ENCODE measurements at regions not wholly inside any gene's neighbourhood (a gene's known extent, or its start where the extent isn't known, plus 50 kb on each side); places are given as distances from the start of the nearest gene placed in this dataset.

DNA sequence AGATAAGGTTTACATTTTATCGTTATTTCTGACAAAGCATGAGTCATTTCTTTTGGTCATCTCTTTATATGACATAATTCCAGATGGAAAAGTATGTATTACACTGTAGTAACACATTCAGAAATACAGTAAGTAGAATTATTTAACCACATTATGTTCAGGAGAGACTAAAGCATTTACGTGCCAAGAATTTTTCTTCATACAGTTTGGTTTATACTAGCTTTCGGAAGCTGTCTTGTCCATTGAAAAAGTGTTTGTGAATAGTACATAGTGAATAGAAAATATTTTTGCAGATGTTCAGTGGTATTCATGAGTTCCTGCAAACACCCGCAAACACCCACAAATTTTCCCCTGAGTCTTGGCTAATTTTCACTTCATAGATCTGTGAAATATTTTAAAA, 1033.0 kb upstream of the INTU start:
- Histone ChIP-seq H3K9me3 (ENCODE audit: low read length) (no peaks in the 10 kb centered on the region), H2AFZ (ENCODE audit: low read depth, low read length) (no peak overlapping the region), H3K4me3 (ENCODE audit: low read length) (no peak overlapping the region), H3K36me3 (ENCODE audit: insufficient read depth, low read length) (no peaks in the 10 kb centered on the region), H3K27me3 (ENCODE audit: insufficient read depth, low read length) (no peaks in the 10 kb centered on the region), H3K4me1 (ENCODE audit: insufficient read depth, low read length) (no peaks in the 10 kb centered on the region)

DNA sequence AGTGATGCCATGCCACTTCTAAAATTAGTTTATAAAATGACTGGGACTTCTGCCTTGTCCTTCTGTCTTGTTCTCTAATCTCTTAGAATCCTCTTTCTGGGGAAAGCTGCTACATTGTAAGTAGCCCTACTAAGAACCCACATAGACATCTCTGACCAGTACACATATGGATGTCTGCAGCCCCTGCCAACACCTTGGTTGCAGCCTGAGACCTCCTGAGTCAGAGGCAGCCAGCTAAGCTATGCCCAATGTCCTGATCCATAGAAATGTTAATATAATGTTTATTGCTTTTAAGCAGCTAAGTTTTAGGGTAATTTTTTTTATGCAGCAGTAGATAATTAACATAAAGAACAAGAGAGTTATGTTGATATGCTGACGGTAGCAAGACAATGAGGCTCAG, 1029.5 kb upstream of the INTU start:
- Histone ChIP-seq H3K4me3 (ENCODE audit: low read length) (no peak overlapping the region), H3K36me3 (ENCODE audit: insufficient read depth, low read length) (no peaks in the 10 kb centered on the region), H3K4me1 (ENCODE audit: insufficient read depth, low read length) (no peaks in the 10 kb centered on the region), H2AFZ (ENCODE audit: low read depth, low read length) (no peak overlapping the region), H3K27me3 (ENCODE audit: insufficient read depth, low read length) (no peaks in the 10 kb centered on the region), H3K9me3 (ENCODE audit: low read length) (no peaks in the 10 kb centered on the region)

DNA sequence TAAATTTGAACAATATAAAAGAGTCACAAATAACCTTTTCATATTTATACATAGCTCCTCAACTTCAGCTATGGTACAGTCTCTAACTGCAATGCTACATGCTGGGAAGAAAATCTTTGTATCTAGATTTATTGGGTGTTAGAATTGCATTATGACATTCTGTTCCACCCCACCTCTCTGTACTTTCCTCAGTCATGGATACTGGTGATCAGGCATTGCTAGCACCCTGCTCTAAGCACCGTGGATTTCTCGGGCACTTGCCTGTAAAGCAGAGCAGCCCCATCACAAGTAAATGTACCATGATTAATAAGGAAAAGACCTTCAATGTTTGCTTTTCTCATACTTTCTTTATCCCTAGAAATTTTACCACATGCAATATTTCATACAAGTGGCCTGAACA, 1028.9 kb upstream of the INTU start:
- H3K4me1 ChIP-seq (ENCODE audit: insufficient read depth, low read length), result no peaks in the 10 kb centered on the region
- H3K4me3 ChIP-seq (ENCODE audit: low read length), result no peak overlapping the region
- H2AFZ ChIP-seq (ENCODE audit: low read depth, low read length), result no peak overlapping the region
- H3K36me3 ChIP-seq (ENCODE audit: insufficient read depth, low read length), result no peaks in the 10 kb centered on the region
- no peaks in the 10 kb centered on the region for H3K27me3 ChIP-seq (ENCODE audit: insufficient read depth, low read length)
- no peaks in the 10 kb centered on the region for H3K9me3 ChIP-seq (ENCODE audit: low read length)

DNA sequence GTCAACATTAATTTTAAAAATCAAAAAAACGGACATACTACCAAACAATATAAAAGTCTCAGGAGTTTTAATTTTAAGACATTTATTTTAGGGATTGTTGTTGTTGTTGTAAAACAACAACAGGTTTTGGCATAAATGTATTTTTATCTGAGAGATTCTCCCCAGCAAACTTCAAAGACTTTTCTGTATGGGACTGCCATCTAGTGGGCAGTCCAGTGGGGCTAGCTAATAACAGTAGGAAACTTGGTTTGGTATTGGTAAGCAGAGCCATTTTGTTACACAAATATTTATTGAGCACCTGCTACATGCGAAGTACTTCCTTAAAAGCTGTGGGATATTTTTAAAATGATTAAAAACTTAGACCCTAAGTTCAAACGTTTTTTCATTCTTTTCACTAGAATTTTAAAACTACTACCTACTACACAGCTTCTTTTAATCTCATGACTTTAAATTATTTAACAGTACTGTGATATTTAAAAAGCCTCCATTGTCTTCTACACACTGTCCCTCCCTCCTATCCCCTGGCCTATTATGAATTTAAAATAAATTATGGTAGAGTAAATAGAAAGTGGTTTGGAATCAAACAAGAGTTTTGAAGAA, 1028.4 kb upstream of the INTU start:
- no peaks in the 10 kb centered on the region for H3K9me3 ChIP-seq (ENCODE audit: low read length)
- no peak overlapping the region for H3K4me3 ChIP-seq (ENCODE audit: low read length)
- H2AFZ ChIP-seq (ENCODE audit: low read depth, low read length), result no peak overlapping the region
- no peaks in the 10 kb centered on the region for H3K27me3 ChIP-seq (ENCODE audit: insufficient read depth, low read length)
- no peaks in the 10 kb centered on the region for H3K4me1 ChIP-seq (ENCODE audit: insufficient read depth, low read length)
- no peaks in the 10 kb centered on the region for H3K36me3 ChIP-seq (ENCODE audit: insufficient read depth, low read length)

DNA sequence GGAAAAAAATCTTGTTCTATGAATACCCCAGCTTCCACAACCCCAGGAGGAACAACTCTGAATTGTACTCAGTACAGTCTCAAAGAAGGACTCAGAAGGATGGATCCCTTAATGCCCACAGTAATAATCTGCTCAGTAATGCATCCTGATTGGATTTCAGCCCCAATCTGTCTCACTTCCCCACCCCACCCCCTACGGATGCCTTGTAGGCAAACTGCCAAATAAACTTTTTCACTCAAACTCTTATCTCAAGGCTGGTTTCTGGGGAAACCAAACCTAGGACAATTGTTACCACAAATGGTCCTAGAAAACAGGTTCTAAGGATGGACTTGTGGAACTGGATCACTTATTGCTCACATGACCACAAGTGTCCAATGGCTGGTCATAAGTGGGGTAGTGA, 1021.8 kb upstream of the INTU start:
- Histone ChIP-seq H3K36me3 (ENCODE audit: insufficient read depth, low read length) (no peaks in the 10 kb centered on the region), H3K27me3 (ENCODE audit: insufficient read depth, low read length) (no peaks in the 10 kb centered on the region), H3K4me3 (ENCODE audit: low read length) (no peak overlapping the region), H3K4me1 (ENCODE audit: insufficient read depth, low read length) (no peaks in the 10 kb centered on the region), H2AFZ (ENCODE audit: low read depth, low read length) (no peak overlapping the region), H3K9me3 (ENCODE audit: low read length) (peaks cover 2% of the 10 kb centered on the region)

DNA sequence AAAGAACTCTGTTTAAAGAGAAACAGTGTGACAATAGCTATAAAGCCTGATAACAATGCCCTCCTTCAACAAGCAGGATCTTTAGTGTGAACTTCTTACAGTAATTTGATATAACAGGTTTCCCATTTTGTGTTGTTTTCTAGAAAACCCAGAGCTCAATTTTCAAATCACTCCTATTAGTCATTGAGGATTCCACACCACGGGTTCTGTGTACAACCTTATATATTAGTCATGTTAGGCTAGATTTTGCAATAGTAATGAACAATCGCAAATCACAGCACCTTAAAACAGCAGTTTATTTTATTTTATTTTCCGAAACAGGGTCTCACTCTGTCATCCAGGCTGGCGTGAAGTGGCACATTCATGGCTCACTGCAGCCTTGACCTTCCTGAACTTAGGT, 1020.9 kb upstream of the INTU start:
- Histone ChIP-seq H3K9me3 (ENCODE audit: low read length) (peaks cover 7% of the 10 kb centered on the region), H3K4me1 (ENCODE audit: insufficient read depth, low read length) (no peaks in the 10 kb centered on the region), H3K27me3 (ENCODE audit: insufficient read depth, low read length) (no peaks in the 10 kb centered on the region), H3K36me3 (ENCODE audit: insufficient read depth, low read length) (no peaks in the 10 kb centered on the region), H2AFZ (ENCODE audit: low read depth, low read length) (no peak overlapping the region), H3K4me3 (ENCODE audit: low read length) (no peak overlapping the region)

DNA sequence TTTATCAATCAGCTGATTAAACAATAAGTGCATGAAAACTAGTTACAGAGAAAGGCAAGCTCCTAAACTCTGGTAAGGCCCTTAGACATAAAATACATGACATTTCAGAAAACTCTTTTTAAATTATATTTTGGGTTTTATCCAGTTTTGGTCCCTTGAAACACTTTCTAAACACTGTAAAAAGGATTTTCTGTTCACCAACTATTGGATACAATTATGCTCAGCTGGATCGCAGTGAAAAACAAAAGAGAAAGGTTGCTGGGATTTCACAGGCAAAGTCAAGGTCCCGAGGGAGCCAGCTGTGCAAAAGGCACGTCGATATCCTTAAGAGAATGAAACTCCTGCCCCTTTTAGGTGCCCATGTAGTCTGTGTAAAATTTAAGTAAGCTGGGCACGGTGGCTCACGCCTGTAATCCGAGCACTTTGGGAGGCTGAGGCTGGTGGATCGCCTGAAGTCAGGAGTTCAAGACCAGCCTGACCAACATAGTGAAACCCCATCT, 1018.4 kb upstream of the INTU start:
- Histone ChIP-seq H3K4me3 (ENCODE audit: low read length) (no peak overlapping the region), H2AFZ (ENCODE audit: low read depth, low read length) (no peak overlapping the region), H3K4me1 (ENCODE audit: insufficient read depth, low read length) (no peaks in the 10 kb centered on the region), H3K36me3 (ENCODE audit: insufficient read depth, low read length) (no peaks in the 10 kb centered on the region), H3K27me3 (ENCODE audit: insufficient read depth, low read length) (no peaks in the 10 kb centered on the region), H3K9me3 (ENCODE audit: low read length) (peaks cover 15% of the 10 kb centered on the region)

DNA sequence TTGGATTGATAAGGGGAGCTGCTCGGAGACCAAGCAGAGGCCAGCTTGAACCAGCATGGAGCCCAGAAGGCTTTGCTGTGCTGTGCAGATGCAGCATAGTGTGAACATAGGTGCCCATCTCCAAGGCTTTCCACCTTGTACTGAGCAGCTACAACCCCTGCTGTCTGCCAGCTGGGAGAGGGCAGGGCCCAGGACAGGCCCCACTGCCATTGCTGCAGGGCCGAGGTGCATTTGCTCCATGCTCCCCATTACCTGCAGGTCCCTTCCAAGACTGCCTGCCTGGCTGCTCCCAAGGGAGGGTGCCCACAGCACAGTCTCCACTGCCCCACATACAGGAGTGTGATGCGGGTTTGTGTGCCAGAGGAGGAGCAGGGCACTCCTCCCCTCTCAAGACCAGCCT, 1016.0 kb upstream of the INTU start:
- H3K4me3 ChIP-seq (ENCODE audit: low read length), result no peak overlapping the region
- no peaks in the 10 kb centered on the region for H3K36me3 ChIP-seq (ENCODE audit: insufficient read depth, low read length)
- H3K4me1 ChIP-seq (ENCODE audit: insufficient read depth, low read length), result no peaks in the 10 kb centered on the region
- no peak overlapping the region for H2AFZ ChIP-seq (ENCODE audit: low read depth, low read length)
- peaks cover 13% of the 10 kb centered on the region for H3K9me3 ChIP-seq (ENCODE audit: low read length)
- H3K27me3 ChIP-seq (ENCODE audit: insufficient read depth, low read length), result no peaks in the 10 kb centered on the region

DNA sequence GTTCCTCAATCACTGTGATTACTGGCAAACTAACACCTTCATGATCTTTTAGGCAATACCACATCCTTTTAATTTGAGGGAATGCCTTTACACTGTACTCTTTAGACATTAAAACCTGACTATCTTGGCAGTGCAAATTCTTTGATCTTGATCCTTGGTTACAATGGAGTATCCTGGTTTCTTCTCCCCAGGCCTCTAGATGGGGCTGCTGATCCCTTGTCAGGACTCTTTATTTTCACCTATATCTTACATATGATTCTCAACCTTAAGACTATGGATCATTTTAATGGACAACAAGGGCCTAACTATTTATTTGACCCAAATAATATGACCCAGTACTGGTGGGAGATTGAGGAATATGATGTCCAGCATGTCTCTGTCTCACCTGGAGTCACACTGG, 1005.5 kb upstream of the INTU start:
- Histone ChIP-seq H3K27me3 (ENCODE audit: insufficient read depth, low read length) (no peaks in the 10 kb centered on the region), H3K9me3 (ENCODE audit: low read length) (no peaks in the 10 kb centered on the region), H3K4me3 (ENCODE audit: low read length) (no peak overlapping the region), H3K4me1 (ENCODE audit: insufficient read depth, low read length) (no peaks in the 10 kb centered on the region), H2AFZ (ENCODE audit: low read depth, low read length) (no peak overlapping the region), H3K36me3 (ENCODE audit: insufficient read depth, low read length) (no peaks in the 10 kb centered on the region)

DNA sequence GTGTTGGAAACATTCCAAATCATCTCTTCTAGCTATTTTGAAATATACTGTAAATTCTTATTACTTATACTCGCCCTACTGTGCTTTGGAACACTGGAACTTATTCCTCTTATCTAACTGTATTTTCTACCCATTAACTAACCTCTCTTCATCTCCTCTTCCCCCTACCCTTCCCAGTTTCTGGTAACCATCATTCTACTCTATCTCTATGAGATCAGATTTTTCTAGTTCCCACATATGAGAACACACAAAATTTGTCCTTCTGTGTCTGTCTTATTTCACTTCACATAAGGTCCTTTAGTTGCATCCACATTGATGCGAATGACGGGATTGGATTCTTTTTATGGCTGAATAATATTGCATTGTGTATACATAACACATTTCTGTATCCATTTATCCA, 1003.8 kb upstream of the INTU start:
- Histone ChIP-seq H3K36me3 (ENCODE audit: insufficient read depth, low read length) (no peaks in the 10 kb centered on the region), H3K9me3 (ENCODE audit: low read length) (no peaks in the 10 kb centered on the region), H3K4me3 (ENCODE audit: low read length) (no peak overlapping the region), H2AFZ (ENCODE audit: low read depth, low read length) (no peak overlapping the region), H3K27me3 (ENCODE audit: insufficient read depth, low read length) (no peaks in the 10 kb centered on the region), H3K4me1 (ENCODE audit: insufficient read depth, low read length) (no peaks in the 10 kb centered on the region)

DNA sequence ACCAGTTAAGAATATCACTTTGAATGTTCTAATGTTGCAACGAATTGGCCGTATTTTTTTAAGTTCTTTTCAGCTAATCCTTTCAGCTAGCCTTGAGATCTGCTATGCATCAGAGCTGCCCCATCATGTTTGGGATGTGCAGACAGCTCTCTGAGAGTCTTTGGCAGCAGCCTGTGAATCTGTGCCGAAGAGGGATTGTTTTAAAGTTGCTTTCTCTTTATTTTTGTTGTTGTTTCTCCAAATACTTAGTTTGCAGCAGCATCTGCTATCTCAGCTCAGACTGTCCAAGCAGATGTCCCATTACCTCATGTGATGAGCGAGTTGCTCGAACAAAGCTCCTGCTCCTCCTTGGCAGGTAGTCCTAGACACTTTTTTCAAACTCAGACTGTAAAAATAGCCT, 1002.5 kb upstream of the INTU start:
- Histone ChIP-seq H3K9me3 (ENCODE audit: low read length) (no peaks in the 10 kb centered on the region), H3K27me3 (ENCODE audit: insufficient read depth, low read length) (no peaks in the 10 kb centered on the region), H3K36me3 (ENCODE audit: insufficient read depth, low read length) (no peaks in the 10 kb centered on the region), H3K4me1 (ENCODE audit: insufficient read depth, low read length) (no peaks in the 10 kb centered on the region), H2AFZ (ENCODE audit: low read depth, low read length) (no peak overlapping the region), H3K4me3 (ENCODE audit: low read length) (no peak overlapping the region)

DNA sequence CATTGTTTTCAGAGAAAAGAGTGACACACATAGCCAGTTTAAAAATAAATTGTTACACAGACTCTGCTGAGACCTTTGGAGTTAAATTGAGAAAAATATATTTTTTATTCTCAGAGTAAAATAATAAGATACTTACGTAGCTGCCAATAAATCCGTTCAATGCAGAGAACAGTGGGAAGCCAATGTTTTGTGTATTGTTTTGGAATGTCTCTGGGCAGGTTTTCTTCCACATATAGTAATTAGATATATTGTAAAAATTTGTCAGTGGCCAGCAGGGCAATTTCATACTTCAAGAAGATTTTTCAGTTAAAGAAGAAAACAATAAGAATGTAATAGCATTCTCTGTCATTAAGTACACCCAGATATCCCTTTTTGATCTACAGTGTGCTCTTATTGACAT, 999.5 kb upstream of the INTU start:
- Histone ChIP-seq H3K4me3 (ENCODE audit: low read length) (no peak overlapping the region), H3K27me3 (ENCODE audit: insufficient read depth, low read length) (no peaks in the 10 kb centered on the region), H3K4me1 (ENCODE audit: insufficient read depth, low read length) (no peaks in the 10 kb centered on the region), H2AFZ (ENCODE audit: low read depth, low read length) (peak overlapping the region; percentile 47), H3K36me3 (ENCODE audit: insufficient read depth, low read length) (no peaks in the 10 kb centered on the region), H3K9me3 (ENCODE audit: low read length) (no peaks in the 10 kb centered on the region)

DNA sequence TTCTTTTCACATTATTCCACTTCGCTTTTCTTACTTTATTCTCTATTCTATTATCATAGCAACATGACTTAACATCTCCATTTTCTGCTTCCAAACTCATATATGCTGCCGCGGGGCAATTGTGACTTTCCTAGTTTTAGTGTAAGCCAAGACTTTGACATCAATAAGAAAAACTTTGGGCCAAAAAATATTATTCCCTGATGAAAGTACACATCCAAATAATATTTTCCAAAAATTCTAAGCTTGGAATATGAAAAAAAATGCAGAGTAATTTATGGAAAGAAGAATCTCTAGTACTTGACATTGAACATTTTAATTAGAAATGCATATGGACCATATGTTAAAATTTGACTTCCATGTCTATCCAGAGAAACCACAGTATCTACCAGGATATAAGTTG, 995.1 kb upstream of the INTU start:
- H3K4me1 ChIP-seq (ENCODE audit: insufficient read depth, low read length), result no peaks in the 10 kb centered on the region
- no peaks in the 10 kb centered on the region for H3K27me3 ChIP-seq (ENCODE audit: insufficient read depth, low read length)
- no peak overlapping the region for H3K4me3 ChIP-seq (ENCODE audit: low read length)
- no peaks in the 10 kb centered on the region for H3K36me3 ChIP-seq (ENCODE audit: insufficient read depth, low read length)
- H3K9me3 ChIP-seq (ENCODE audit: low read length), result peaks cover 6% of the 10 kb centered on the region
- no peak overlapping the region for H2AFZ ChIP-seq (ENCODE audit: low read depth, low read length)

DNA sequence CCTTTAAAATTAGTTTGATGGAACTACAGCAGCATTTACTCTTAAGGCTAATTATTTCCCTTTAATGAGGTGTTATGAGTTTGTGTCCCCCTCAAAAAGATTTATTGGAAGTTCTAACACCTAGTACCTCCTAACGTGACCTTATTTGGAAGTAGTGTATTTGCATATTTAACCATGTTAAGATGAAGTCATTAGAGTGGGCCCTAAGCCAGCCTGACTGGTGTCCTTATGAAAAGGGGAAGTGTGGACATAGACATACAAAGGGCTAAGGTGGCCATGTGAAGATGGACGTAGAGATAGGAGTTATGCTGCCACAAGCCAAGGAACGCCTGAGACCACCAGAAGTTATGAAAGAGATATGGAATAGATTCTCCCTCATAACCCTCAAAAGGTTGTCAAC, 985.4 kb upstream of the INTU start:
- no peaks in the 10 kb centered on the region for H3K9me3 ChIP-seq (ENCODE audit: low read length)
- no peaks in the 10 kb centered on the region for H3K4me1 ChIP-seq (ENCODE audit: insufficient read depth, low read length)
- H3K36me3 ChIP-seq (ENCODE audit: insufficient read depth, low read length), result no peaks in the 10 kb centered on the region
- H3K4me3 ChIP-seq (ENCODE audit: low read length), result no peak overlapping the region
- no peaks in the 10 kb centered on the region for H3K27me3 ChIP-seq (ENCODE audit: insufficient read depth, low read length)
- no peak overlapping the region for H2AFZ ChIP-seq (ENCODE audit: low read depth, low read length)

Data from neuron (in vitro differentiated cells).